ENCODE measurements at regions not wholly inside any gene's neighbourhood (a gene's known extent, or its start where the extent isn't known, plus 50 kb on each side); places are given as distances from the start of the nearest gene placed in this dataset.

DNA sequence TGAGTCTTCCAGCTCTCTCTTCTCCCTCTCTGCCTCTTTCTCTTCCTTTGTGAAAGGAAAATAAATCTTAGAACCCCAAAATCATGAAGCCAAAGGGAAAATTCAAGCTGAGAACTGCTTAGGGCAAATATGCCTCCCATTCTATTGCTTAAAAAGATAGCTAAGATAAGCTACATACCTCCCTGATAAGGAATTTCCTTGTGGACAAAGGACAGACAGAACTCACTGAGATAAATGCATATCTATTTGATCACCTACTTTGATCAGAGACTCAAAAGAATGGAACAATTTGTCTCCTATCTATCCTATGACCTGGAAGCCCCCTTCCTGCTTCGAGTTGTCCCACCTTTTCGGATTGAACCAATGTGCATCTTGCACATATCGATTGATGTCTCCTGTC lies 220.6 kb upstream of the NMUR2 start:
- ATAC-seq (no peak), DNase-seq (ENCODE audit: low read depth in 1 of 2, low spot score in 1 of 2) (no peak), FAIRE-seq (no peak)
- Histone ChIP-seq H3K4me2 (no peak overlapping the region), H3K9me3 (no peaks in the 10 kb centered on the region), H3K4me1 (no peaks in the 10 kb centered on the region), H3K4me3 (no peak overlapping the region), H3K27ac (no peak overlapping the region)
- ChIA-PET POLR2A (no interaction called here), CTCF (no interaction called here)
- no peak for TF ChIP-seq MAX (IDR thresholded peaks at IDR 0.05)
- WGBS (ENCODE audit: missing lambda C conversion rate), result 2% methylated on average over 3 of the region's 3 CpGs

DNA sequence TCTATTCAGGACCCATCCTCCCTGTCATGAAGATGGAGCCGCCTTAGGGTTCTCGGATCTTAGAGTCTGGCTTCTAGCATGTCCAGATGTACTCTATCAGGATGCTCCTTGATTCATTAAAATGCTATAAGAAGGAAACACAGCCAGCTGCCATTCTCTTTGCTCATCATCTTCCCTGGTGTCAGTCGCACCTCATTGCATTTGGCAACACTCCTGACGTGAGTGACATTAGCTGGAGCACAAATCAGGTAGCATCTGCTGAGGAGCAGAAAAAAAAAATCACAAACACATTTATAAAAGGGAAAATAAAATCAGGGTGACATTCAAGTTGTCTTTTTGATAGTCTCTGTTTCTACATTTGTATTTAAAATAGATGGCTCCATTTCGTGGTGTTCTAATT lies 226.1 kb upstream of the NMUR2 start:
- Histone ChIP-seq H3K4me2 (no peak overlapping the region), H3K9me3 (no peaks in the 10 kb centered on the region), H3K4me1 (no peaks in the 10 kb centered on the region), H3K4me3 (no peak overlapping the region), H3K27ac (no peak overlapping the region)
- CTCF ChIA-PET, result no interaction called here
- TF ChIP-seq NR3C1 (IDR thresholded peaks at IDR 0.05) (no peak), RAD21 (conservative IDR thresholded peaks at IDR 0.05 in 1 of 2, IDR thresholded peaks at IDR 0.05 in 1 of 2) (no peak), RFX5 (IDR thresholded peaks at IDR 0.05) (no peak), POLR2A (IDR thresholded peaks at IDR 0.05; ENCODE audit: low read length) (no peak), E2F6 (IDR thresholded peaks at IDR 0.05; ENCODE audit: borderline replicate concordance, low read depth) (no peak), ZFP36 (IDR thresholded peaks at IDR 0.05; ENCODE audit: borderline replicate concordance, partially characterized antibody) (no peak), HOXB5 (CRISPR knock-in tag; IDR thresholded peaks at IDR 0.05) (no peak), REST (IDR thresholded peaks at IDR 0.05) (no peak), BCL3 (IDR thresholded peaks at IDR 0.05) (no peak)
- 1% methylated on average over 5 of the region's 5 CpGs for WGBS (ENCODE audit: missing lambda C conversion rate)
- FAIRE-seq (no peak), ATAC-seq (no peak), DNase-seq (ENCODE audit: low read depth in 1 of 2, low spot score in 1 of 2) (no peak)
- POLR2A ChIA-PET, result no interaction called here

GRCh38 chr5:152632360-152632759 lies 227.3 kb upstream of the NMUR2 start:
- no peaks in the 10 kb centered on the region for H3K9me3 ChIP-seq
- 4% methylated on average over 2 of the region's 2 CpGs for WGBS (ENCODE audit: missing lambda C conversion rate)
- ATAC-seq (no peak), FAIRE-seq (no peak), DNase-seq (ENCODE audit: low read depth in 1 of 2, low spot score in 1 of 2) (no peak)
- ChIA-PET CTCF (no interaction called here), POLR2A (no interaction called here)
- H3K4me1 ChIP-seq, result no peaks in the 10 kb centered on the region
- TF ChIP-seq ZC3H11A (IDR thresholded peaks at IDR 0.05) (no peak), CBX8 (IDR thresholded peaks at IDR 0.05) (no peak), RNF2 (IDR thresholded peaks at IDR 0.05; ENCODE audit: borderline replicate concordance, low read depth) (no peak), EHF (CRISPR knock-in tag; IDR thresholded peaks at IDR 0.05) (no peak), KDM1A (IDR thresholded peaks at IDR 0.05; ENCODE audit: low read depth) (no peak), CBX2 (IDR thresholded peaks at IDR 0.05; ENCODE audit: borderline replicate concordance, low read depth) (no peak), ZFP36 (IDR thresholded peaks at IDR 0.05; ENCODE audit: borderline replicate concordance, partially characterized antibody) (no peak), MAFK (IDR thresholded peaks at IDR 0.05; ENCODE audit: partially characterized antibody) (no peak), POLR2A (IDR thresholded peaks at IDR 0.05; ENCODE audit: low read length) (no peak), USF2 (IDR thresholded peaks at IDR 0.05) (no peak), RARB (CRISPR knock-in tag; IDR thresholded peaks at IDR 0.05) (no peak)
- TF ChIP-seq, protein P1, sequence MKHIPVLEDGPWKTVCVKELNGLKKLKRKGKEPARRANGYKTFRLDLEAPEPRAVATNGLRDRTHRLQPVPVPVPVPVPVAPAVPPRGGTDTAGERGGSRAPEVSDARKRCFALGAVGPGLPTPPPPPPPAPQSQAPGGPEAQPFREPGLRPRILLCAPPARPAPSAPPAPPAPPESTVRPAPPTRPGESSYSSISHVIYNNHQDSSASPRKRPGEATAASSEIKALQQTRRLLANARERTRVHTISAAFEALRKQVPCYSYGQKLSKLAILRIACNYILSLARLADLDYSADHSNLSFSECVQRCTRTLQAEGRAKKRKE (CRISPR knock-in tag; IDR thresholded peaks at IDR 0.05; ENCODE audit: low read depth), result no peak
- H3K4me3 ChIP-seq, result no peak overlapping the region
- H3K4me2 ChIP-seq, result no peak overlapping the region
- no peak overlapping the region for H3K27ac ChIP-seq
